ENCODE measurements at regions not wholly inside any gene's neighbourhood (a gene's known extent, or its start where the extent isn't known, plus 50 kb on each side); places are given as distances from the start of the nearest gene placed in this dataset.

- no peak for DNase-seq (ENCODE audit: low spot score)
- in situ Hi-C loops (cut with MboI; ENCODE audit: low sequenced_read_pairs, unreplicated experiment): no loop called here
- TF ChIP-seq, protein P1, sequence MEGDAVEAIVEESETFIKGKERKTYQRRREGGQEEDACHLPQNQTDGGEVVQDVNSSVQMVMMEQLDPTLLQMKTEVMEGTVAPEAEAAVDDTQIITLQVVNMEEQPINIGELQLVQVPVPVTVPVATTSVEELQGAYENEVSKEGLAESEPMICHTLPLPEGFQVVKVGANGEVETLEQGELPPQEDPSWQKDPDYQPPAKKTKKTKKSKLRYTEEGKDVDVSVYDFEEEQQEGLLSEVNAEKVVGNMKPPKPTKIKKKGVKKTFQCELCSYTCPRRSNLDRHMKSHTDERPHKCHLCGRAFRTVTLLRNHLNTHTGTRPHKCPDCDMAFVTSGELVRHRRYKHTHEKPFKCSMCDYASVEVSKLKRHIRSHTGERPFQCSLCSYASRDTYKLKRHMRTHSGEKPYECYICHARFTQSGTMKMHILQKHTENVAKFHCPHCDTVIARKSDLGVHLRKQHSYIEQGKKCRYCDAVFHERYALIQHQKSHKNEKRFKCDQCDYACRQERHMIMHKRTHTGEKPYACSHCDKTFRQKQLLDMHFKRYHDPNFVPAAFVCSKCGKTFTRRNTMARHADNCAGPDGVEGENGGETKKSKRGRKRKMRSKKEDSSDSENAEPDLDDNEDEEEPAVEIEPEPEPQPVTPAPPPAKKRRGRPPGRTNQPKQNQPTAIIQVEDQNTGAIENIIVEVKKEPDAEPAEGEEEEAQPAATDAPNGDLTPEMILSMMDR (IDR thresholded peaks at IDR 0.05; ENCODE audit: borderline replicate concordance, control extremely low read depth, extremely low read depth, insufficient read depth, missing control alignments): no peak
Observed at GRCh38 chr5:126070481-126070880, 352.7 kb upstream of the GRAMD2B start.

DNA sequence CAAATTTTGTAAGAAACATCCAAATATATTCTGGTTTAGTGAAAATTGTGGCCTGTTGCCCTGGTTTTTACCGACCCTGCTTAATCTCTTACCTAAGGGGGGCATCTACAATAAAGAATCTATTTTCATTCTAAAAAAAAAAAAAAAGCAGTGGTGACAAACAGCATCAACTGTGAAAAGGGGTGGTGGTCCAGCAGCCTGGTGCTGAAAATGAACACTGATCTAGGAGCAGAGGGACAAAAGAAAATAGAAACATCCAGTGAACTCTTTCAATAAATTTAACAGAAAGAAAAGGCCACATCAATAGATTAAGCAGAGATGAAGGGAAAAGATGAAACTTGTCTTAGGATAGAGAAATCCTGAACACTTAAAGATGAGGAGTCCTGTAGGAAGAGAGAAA is 348.7 kb upstream of the GRAMD2B start:
- TF ChIP-seq, protein P1 (IDR thresholded peaks at IDR 0.05; ENCODE audit: borderline replicate concordance, control extremely low read depth, extremely low read depth, insufficient read depth, missing control alignments): no peak
- in situ Hi-C loops (cut with MboI; ENCODE audit: low sequenced_read_pairs, unreplicated experiment): no loop called here
- DNase-seq (ENCODE audit: low spot score): no peak

- no peak for DNase-seq (ENCODE audit: low spot score)
- TF ChIP-seq, protein P1 (IDR thresholded peaks at IDR 0.05; ENCODE audit: borderline replicate concordance, control extremely low read depth, extremely low read depth, insufficient read depth, missing control alignments): no peak
- in situ Hi-C loops (cut with MboI; ENCODE audit: low sequenced_read_pairs, unreplicated experiment): no loop called here
Observed at GRCh38 chr5:126079266-126079665, 343.9 kb upstream of the GRAMD2B start.

GRCh38 chr5:126081209-126081608 is 342.0 kb upstream of the GRAMD2B start:
- no peak for DNase-seq (ENCODE audit: low spot score)
- in situ Hi-C loops (cut with MboI; ENCODE audit: low sequenced_read_pairs, unreplicated experiment): no loop called here
- TF ChIP-seq, protein P1 (IDR thresholded peaks at IDR 0.05; ENCODE audit: borderline replicate concordance, control extremely low read depth, extremely low read depth, insufficient read depth, missing control alignments): no peak

DNA sequence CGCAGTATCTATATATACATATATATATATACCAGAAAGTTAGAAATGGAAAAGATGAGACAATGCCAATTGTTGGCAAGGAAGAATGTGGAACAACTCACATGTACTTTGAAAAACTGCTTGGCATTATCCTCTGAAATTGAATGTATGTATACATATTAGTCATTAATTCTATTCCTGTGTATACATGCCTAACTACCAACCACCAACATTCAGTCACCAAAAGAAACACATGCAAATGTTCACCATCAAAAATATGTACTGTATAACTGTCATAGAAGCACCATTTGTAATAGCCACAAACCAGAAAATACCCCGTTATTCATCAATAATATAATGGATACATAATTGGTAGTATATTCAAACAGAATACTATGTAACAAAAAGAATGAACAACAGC is 330.2 kb upstream of the GRAMD2B start:
- TF ChIP-seq, protein P1 (IDR thresholded peaks at IDR 0.05; ENCODE audit: borderline replicate concordance, control extremely low read depth, extremely low read depth, insufficient read depth, missing control alignments): no peak
- DNase-seq (ENCODE audit: low spot score): no peak
- in situ Hi-C loops (cut with MboI; ENCODE audit: low sequenced_read_pairs, unreplicated experiment): no loop called here

GRCh38 chr5:126093718-126094117 is 329.5 kb upstream of the GRAMD2B start:
- in situ Hi-C loops (cut with MboI; ENCODE audit: low sequenced_read_pairs, unreplicated experiment): no loop called here
- DNase-seq (ENCODE audit: low spot score): no peak
- TF ChIP-seq, protein P1 (IDR thresholded peaks at IDR 0.05; ENCODE audit: borderline replicate concordance, control extremely low read depth, extremely low read depth, insufficient read depth, missing control alignments): no peak

GRCh38 chr5:126094991-126095390 is 328.2 kb upstream of the GRAMD2B start:
- no peak for DNase-seq (ENCODE audit: low spot score)
- in situ Hi-C loops (cut with MboI; ENCODE audit: low sequenced_read_pairs, unreplicated experiment): no loop called here
- TF ChIP-seq, protein P1 (IDR thresholded peaks at IDR 0.05; ENCODE audit: borderline replicate concordance, control extremely low read depth, extremely low read depth, insufficient read depth, missing control alignments): no peak

Data from GM13976 (cell line).